AG04450 (cell line): ENCODE measurements at regions not wholly inside any gene's neighbourhood (a gene's known extent, or its start where the extent isn't known, plus 50 kb on each side); places are given as distances from the start of the nearest gene placed in this dataset.
A peak's percentile ranks its signal among the peaks of the same experiment; 100 is the strongest.

Experiments
- CTCF ChIA-PET: fragments of 300-600, 350-600 bp; formaldehyde crosslinking; extraction: SDS; loops from one replicate; lab custom pipeline; 2022; ENCODE audit warnings: antibody characterized with exemption, inconsistent platforms; lab: Charles Lee
- POLR2A ChIA-PET: fragments of 350-600 bp; formaldehyde crosslinking; extraction: SDS; loops from one replicate; lab custom pipeline; 2021; ENCODE audit warnings: antibody characterized with exemption, inconsistent platforms; lab: Yijun Ruan, JAX
- DNase-seq: peaks from one replicate; pipeline ENCODE4 v3.0.0-alpha.2; 2011; ENCODE audit warnings: low read depth, low spot score
- H3K27ac ChIP-seq: one replicate; pipeline ENCODE4 v1.5.1; 2012; ENCODE audit warnings: low read depth, low read length, control low read depth
- H3K27me3 ChIP-seq: one replicate; pipeline ENCODE4 v1.6.0; 2012; ENCODE audit warnings: low read length; ENCODE audit not compliant: control insufficient read depth, insufficient read depth
- H3K4me3 ChIP-seq: 2 replicates; pipeline ENCODE4 v1.5.1; 2011; ENCODE audit warnings: mild to moderate bottlenecking, low read depth, low read length, control low read depth
- H3K9me3 ChIP-seq: 2 replicates; pipeline ENCODE4 v1.5.1; 2012; ENCODE audit warnings: low read length; ENCODE audit not compliant: control insufficient read depth, insufficient read depth
- CTCF ChIP-seq: IDR thresholded peaks from 2 replicates; pipeline ENCODE4 v1.5.1; 2011; ENCODE audit warnings: low read depth, low read length, control low read depth, inconsistent platforms

- no peak for DNase-seq
- no peak for TF ChIP-seq CTCF
- peaks cover 4% of the 10 kb centered on the region for H3K27me3 ChIP-seq
- H3K9me3 ChIP-seq: no peaks in the 10 kb centered on the region
- POLR2A ChIA-PET: no interaction called here
- CTCF ChIA-PET: no interaction called here
- no peak overlapping the region for H3K4me3 ChIP-seq
- no peak overlapping the region for H3K27ac ChIP-seq
Measured at GRCh38 chr11:44424841-44425240, 114.9 kb upstream of the ALX4 start.

- Histone ChIP-seq H3K27ac (no peak overlapping the region), H3K27me3 (peaks cover 4% of the 10 kb centered on the region), H3K9me3 (no peaks in the 10 kb centered on the region), H3K4me3 (no peak overlapping the region)
- CTCF ChIA-PET: interaction anchor here (0.9 to 1.1 kb wide), 2 partner anchors 22 to 292 kb away, joined by 3 to 4 read pairs; no protein-coding TSS in a partner anchor
- no peak for DNase-seq
- no peak for TF ChIP-seq CTCF
- POLR2A ChIA-PET: no interaction called here
Measured at GRCh38 chr11:44426119-44426518, 116.2 kb upstream of the ALX4 start.

GRCh38 chr11:44426958-44427357 is 117.0 kb upstream of the ALX4 start:
- Histone ChIP-seq H3K9me3 (no peaks in the 10 kb centered on the region), H3K27me3 (peaks cover 4% of the 10 kb centered on the region), H3K4me3 (no peak overlapping the region), H3K27ac (no peak overlapping the region)
- ChIA-PET POLR2A (no interaction called here), CTCF (interaction anchor here (0.9 to 1.1 kb wide), 2 partner anchors 23 to 293 kb away, joined by 3 to 4 read pairs; no protein-coding TSS in a partner anchor)
- TF ChIP-seq CTCF: no peak
- DNase-seq: no peak

GRCh38 chr11:44427432-44427831 is 117.5 kb upstream of the ALX4 start:
- no peak overlapping the region for H3K4me3 ChIP-seq
- DNase-seq: no peak
- ChIA-PET POLR2A (no interaction called here), CTCF (interaction anchor here (1.1 kb wide), 1 partner anchor 294 kb away, joined by 4 read pairs; no protein-coding TSS in a partner anchor)
- peak; percentile 20; the same call in 1 of the 2 replicates for TF ChIP-seq CTCF
- peaks cover 5% of the 10 kb centered on the region for H3K27me3 ChIP-seq
- H3K9me3 ChIP-seq: no peaks in the 10 kb centered on the region
- H3K27ac ChIP-seq: no peak overlapping the region

GRCh38 chr11:44430140-44430539 is 120.2 kb upstream of the ALX4 start:
- H3K9me3 ChIP-seq: no peaks in the 10 kb centered on the region
- POLR2A ChIA-PET: no interaction called here
- no peak overlapping the region for H3K27ac ChIP-seq
- DNase-seq: no peak
- CTCF ChIA-PET: no interaction called here
- H3K4me3 ChIP-seq: no peak overlapping the region
- no peak for TF ChIP-seq CTCF
- peaks cover 6% of the 10 kb centered on the region for H3K27me3 ChIP-seq
